ENCODE measurements at regions not wholly inside any gene's neighbourhood (a gene's known extent, or its start where the extent isn't known, plus 50 kb on each side); places are given as distances from the start of the nearest gene placed in this dataset.

DNA sequence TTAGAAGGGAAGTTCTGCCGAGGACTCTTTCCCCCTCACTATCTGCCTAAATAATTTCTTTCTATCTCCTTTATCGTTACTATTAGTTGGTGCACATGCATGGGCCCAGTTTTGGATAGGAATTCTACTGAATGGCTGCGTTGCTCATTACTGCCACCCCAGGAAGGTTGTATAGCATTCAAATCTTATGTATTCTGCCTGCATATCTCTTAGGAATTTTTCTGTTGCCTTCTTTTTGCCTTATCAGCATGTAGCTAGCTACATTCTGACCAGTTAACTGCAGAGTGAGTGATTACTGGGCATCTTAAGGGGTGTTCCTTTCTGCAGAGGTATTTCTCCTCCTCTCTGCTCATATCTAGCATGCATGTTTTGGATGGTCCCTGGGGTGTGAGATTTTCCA, 239.6 kb downstream of the TDRD15 start:
- no peak for TF ChIP-seq EZH2phosphoT487 (conservative IDR thresholded peaks at IDR 0.05; ENCODE audit: low read length)
- TF ChIP-seq, protein P1, sequence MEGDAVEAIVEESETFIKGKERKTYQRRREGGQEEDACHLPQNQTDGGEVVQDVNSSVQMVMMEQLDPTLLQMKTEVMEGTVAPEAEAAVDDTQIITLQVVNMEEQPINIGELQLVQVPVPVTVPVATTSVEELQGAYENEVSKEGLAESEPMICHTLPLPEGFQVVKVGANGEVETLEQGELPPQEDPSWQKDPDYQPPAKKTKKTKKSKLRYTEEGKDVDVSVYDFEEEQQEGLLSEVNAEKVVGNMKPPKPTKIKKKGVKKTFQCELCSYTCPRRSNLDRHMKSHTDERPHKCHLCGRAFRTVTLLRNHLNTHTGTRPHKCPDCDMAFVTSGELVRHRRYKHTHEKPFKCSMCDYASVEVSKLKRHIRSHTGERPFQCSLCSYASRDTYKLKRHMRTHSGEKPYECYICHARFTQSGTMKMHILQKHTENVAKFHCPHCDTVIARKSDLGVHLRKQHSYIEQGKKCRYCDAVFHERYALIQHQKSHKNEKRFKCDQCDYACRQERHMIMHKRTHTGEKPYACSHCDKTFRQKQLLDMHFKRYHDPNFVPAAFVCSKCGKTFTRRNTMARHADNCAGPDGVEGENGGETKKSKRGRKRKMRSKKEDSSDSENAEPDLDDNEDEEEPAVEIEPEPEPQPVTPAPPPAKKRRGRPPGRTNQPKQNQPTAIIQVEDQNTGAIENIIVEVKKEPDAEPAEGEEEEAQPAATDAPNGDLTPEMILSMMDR (IDR thresholded peaks at IDR 0.05; ENCODE audit: insufficient read depth, low read length, poor library complexity, severe bottlenecking): no peak
